Heart left ventricle (tissue), 16 donors: ENCODE measurements at regions not wholly inside any gene's neighbourhood (a gene's known extent, or its start where the extent isn't known, plus 50 kb on each side); places are given as distances from the start of the nearest gene placed in this dataset.

Experiments used
- ATAC-seq, 4 donors: fragments of 200-7000 bp; cut with Tn5 transposase; one replicate each; pipeline ENCODE4 v1.9.1; 2020 to 2022; ENCODE audit warnings: moderate library complexity in 4 of 4, mild to moderate bottlenecking in 3 of 4, moderate number of reproducible peaks in 1 of 4
- DNase-seq, 5 donors: peaks; one replicate each; pipeline ENCODE4 v3.0.0-alpha.2; 2020
- H3K27ac ChIP-seq, 12 donors: fragments of 200-600 bp; sonication (generic) in 4 of 12; one replicate each; pipeline versions ENCODE4 v1.5.0 to v1.8.0; 2016 to 2022; ENCODE audit warnings: mild to moderate bottlenecking in 2 of 12
- H3K27me3 ChIP-seq, 9 donors: fragments of 200-600 bp; sonication (generic) in 2 of 9; one replicate each; pipeline versions ENCODE4 v1.5.1 to v1.8.0; 2016 to 2022; ENCODE audit warnings: mild to moderate bottlenecking in 3 of 9
- H3K36me3 ChIP-seq, 9 donors: fragments of 200-600 bp; sonication (generic) in 2 of 9; one replicate each; pipeline versions ENCODE4 v1.5.0 to v1.8.0; 2018 to 2022; ENCODE audit warnings: mild to moderate bottlenecking in 2 of 9
- H3K4me1 ChIP-seq, 12 donors: fragments of 200-600 bp; sonication (generic) in 4 of 12; one replicate each; pipeline versions ENCODE4 v1.5.0 to v1.8.0; 2016 to 2022; ENCODE audit warnings: mild to moderate bottlenecking in 3 of 12
- H3K4me3 ChIP-seq, 12 donors: fragments of 200-600 bp; sonication (generic) in 4 of 12; one replicate each; pipeline versions ENCODE4 v1.5.0 to v1.8.0; 2017 to 2022; ENCODE audit warnings: mild to moderate bottlenecking in 9 of 12, moderate library complexity in 4 of 12
- H3K9me3 ChIP-seq, 12 donors: fragments of 200-600 bp; sonication (generic) in 4 of 12; one replicate each; pipeline versions ENCODE4 v1.5.0 to v1.8.0; 2016 to 2022; ENCODE audit warnings: mild to moderate bottlenecking in 1 of 12
- POLR2A ChIP-seq, 2 donors: fragments of 450-650 bp; IDR thresholded peaks; one replicate each; pipeline ENCODE4 v1.6.1; 2017; ENCODE audit warnings: antibody characterized with exemption in 2 of 2, mild to moderate bottlenecking in 2 of 2, moderate library complexity in 2 of 2
- WGBS, 4 donors: extraction: QIAGEN DNeasy Blood & Tissue Kit in 2 of 4; methylation state at CpG; one replicate each; pipeline versions ENCODE4 v1.1.5 to v1.1.7; 2013 to 2018; 5-methylcytosine and 5-hydroxymethylcytosine counted together
- intact Hi-C, 10 donors: fragments of 100-400 bp; cut with DNase I; formaldehyde crosslinking; loops; one replicate each; pipeline versions ENCODE4 v1.11.1 to v1.14.2; 2022
- TF ChIP-seq, protein P1 (sequence below), 12 donors: fragments of 200-600 bp; sonication (generic) in 4 of 12; IDR thresholded peaks; one replicate each; pipeline versions ENCODE4 v1.5.0 to v1.8.0; 2018 to 2022; ENCODE audit warnings: antibody characterized with exemption in 12 of 12, mild to moderate bottlenecking in 5 of 12
- donor health status: ischemic (EF 13 %, LVEDD 7.1; RV severe dilation, severe dysfunction).
- donor health status: healthy with polysubstance abuse.
- donor health status: DM: no; HTN: yes; CAD: no.
- donor health status: DM: no; HTN: no; CAD: no.
- donor health status: ischemic (EF 25% LVEDD 6.9; RV normal size, moderate dysfunction).
- donor health status: ischemic (EF 25% LVEDD 5.7; RV mildly dilated, moderate dysfunction).
- donor health status: healthy.
- donor health status: DM: yes; HTN: yes; CAD: no.
- donor health status: ischemic (EF 35%, LVEDD 5.7; RV mildly dilated, moderate dysfunction).
- donor health status: nonischemic (EF 11% LVEDD 7.7; RV severe dilation, severe dysfunction).
- donor health status: DM: yes; HTN: yes; CAD: no.
- donor health status: PGD.
- donor health status: ischemic (EF 29% LVEDD 5.4; RV normal size, mild dysfunction).
- donor health status: nonischemic (EF 23%, LVEDD 6.1; RV moderate dilation, normal function).

DNA sequence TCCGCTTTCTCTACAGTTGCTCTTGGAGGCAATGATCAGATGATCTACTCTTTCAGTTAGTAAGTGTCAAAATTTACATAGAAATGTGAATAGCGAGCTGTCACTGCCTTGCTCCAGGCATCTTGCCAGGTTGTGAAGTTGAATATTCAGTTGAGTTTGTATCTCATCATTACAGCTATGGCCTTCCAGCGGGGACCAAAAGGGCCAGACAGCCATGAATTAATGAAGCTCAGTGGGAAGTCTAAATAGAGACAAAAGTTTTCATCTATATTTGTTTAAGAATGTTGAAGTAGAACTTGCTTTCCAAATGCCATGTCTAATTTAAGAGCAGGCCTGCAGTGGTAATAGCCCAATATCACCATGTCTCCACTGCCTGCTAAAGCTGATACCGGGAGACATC is 387.8 kb downstream of the FLRT2 start:
- no peak for ATAC-seq
- H3K9me3 ChIP-seq = peaks cover 0 to 9% (median 0%) of the 10 kb centered on the region in 12 donors
- H3K27me3 ChIP-seq = no peaks in the 10 kb centered on the region
- TF ChIP-seq, protein P1, sequence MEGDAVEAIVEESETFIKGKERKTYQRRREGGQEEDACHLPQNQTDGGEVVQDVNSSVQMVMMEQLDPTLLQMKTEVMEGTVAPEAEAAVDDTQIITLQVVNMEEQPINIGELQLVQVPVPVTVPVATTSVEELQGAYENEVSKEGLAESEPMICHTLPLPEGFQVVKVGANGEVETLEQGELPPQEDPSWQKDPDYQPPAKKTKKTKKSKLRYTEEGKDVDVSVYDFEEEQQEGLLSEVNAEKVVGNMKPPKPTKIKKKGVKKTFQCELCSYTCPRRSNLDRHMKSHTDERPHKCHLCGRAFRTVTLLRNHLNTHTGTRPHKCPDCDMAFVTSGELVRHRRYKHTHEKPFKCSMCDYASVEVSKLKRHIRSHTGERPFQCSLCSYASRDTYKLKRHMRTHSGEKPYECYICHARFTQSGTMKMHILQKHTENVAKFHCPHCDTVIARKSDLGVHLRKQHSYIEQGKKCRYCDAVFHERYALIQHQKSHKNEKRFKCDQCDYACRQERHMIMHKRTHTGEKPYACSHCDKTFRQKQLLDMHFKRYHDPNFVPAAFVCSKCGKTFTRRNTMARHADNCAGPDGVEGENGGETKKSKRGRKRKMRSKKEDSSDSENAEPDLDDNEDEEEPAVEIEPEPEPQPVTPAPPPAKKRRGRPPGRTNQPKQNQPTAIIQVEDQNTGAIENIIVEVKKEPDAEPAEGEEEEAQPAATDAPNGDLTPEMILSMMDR (IDR thresholded peaks at IDR 0.05) = no peak
- no peak for TF ChIP-seq POLR2A (IDR thresholded peaks at IDR 0.05)
- intact Hi-C loops = no loop called here
- no peak overlapping the region for H3K27ac ChIP-seq
- H3K4me1 ChIP-seq = no peaks in the 10 kb centered on the region
- no peak for DNase-seq
- WGBS, 4 donors = 71 to 83% (median 80%) methylated on average over 4 of the region's 4 CpGs
- H3K4me3 ChIP-seq = no peak overlapping the region
- no peaks in the 10 kb centered on the region for H3K36me3 ChIP-seq

DNA sequence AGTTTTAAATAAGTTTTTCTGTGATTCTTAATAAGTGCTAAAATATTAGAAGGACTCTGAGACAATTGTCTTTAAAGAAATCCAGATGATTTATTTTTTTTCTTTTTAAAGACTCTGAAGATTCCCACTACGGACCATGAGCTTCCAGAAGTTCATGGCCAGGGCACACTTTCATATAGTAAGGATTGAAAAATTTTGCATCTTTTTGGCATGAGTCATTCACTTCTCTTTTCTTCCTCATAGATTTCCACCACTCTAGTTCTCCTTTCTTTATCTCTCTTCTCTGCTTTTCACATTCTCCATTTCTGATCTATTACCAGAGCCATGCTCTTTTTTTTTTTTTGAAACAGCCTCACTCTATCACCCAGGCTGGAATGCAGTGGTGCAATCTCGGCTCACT is 385.8 kb downstream of the FLRT2 start:
- ATAC-seq (no peak), DNase-seq (no peak)
- Histone ChIP-seq H3K9me3 (peaks cover 0 to 9% (median 0%) of the 10 kb centered on the region in 12 donors), H3K36me3 (no peaks in the 10 kb centered on the region), H3K4me1 (no peaks in the 10 kb centered on the region), H3K27ac (no peak overlapping the region), H3K27me3 (no peaks in the 10 kb centered on the region), H3K4me3 (no peak overlapping the region)
- WGBS, 4 donors = 73 to 87% (median 78%) methylated on average over 2 of the region's 2 CpGs
- TF ChIP-seq POLR2A (IDR thresholded peaks at IDR 0.05) = no peak
- TF ChIP-seq, protein P1 (IDR thresholded peaks at IDR 0.05) = no peak
- intact Hi-C loops = no loop called here

DNA sequence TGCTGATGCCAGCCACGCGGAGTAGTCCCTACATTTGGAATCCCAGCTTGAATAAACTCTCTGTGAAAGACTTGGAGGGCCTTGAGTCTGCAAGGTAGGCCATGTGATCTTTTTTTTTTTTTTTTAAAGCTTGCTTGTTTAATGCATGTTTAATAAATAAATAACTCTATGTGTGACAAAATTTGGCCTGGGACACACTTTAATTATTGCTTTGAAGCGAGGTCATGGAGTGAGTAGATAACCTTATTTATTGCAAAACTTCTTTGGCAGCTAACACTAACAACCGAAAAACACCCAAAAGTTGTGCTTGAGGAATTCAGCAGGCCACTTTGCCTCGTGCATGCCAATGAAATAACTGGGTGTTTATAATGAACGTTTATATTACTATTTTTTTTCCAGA is 382.2 kb downstream of the FLRT2 start:
- TF ChIP-seq, protein P1 (IDR thresholded peaks at IDR 0.05) = no peak
- no peak for TF ChIP-seq POLR2A (IDR thresholded peaks at IDR 0.05)
- Histone ChIP-seq H3K27me3 (no peaks in the 10 kb centered on the region), H3K9me3 (peaks cover 0 to 11% (median 0%) of the 10 kb centered on the region in 12 donors), H3K36me3 (no peaks in the 10 kb centered on the region), H3K4me3 (no peak overlapping the region), H3K27ac (no peak overlapping the region), H3K4me1 (no peaks in the 10 kb centered on the region)
- ATAC-seq (no peak), DNase-seq (no peak)
- WGBS, 4 donors = 77 to 88% (median 80%) methylated on average over 6 of the region's 6 CpGs
- intact Hi-C loops = no loop called here

DNA sequence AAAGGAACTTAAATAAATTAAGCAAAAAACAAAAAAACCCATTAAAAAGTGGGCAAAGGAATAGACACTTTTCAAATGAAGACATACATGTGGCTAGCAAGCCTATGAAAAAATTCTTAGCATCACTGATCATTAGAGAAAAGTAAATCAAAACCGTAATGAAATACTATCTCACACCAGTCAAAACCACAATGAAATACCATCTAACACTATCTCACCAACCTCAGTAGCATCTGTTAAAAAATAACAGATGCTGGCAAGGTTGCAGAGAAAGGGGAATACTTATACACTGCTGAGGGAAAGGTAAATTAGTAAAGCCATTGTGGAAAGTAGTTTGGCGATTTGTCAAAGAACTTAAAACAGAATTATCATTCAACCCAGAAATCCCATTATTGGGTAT is 381.1 kb downstream of the FLRT2 start:
- H3K27me3 ChIP-seq = no peaks in the 10 kb centered on the region
- TF ChIP-seq POLR2A (IDR thresholded peaks at IDR 0.05) = no peak
- TF ChIP-seq, protein P1 (IDR thresholded peaks at IDR 0.05) = no peak
- no peaks in the 10 kb centered on the region for H3K36me3 ChIP-seq
- no peak overlapping the region for H3K27ac ChIP-seq
- no peak for ATAC-seq
- H3K9me3 ChIP-seq = peaks cover 0 to 11% (median 0%) of the 10 kb centered on the region in 12 donors
- intact Hi-C loops = no loop called here
- 90 to 94% (median 93%) methylated on average over 2 of the region's 2 CpGs for WGBS, 4 donors
- no peaks in the 10 kb centered on the region for H3K4me1 ChIP-seq
- H3K4me3 ChIP-seq = no peak overlapping the region
- no peak for DNase-seq
